Lower leg skin (tissue), 3 donors: ENCODE measurements at regions not wholly inside any gene's neighbourhood (a gene's known extent, or its start where the extent isn't known, plus 50 kb on each side); places are given as distances from the start of the nearest gene placed in this dataset.

Experiments
- POLR2A ChIP-seq, 2 donors: fragments of 450-650 bp; IDR thresholded peaks; one replicate each; pipeline ENCODE4 v1.6.1; 2016 to 2017; ENCODE audit warnings: antibody characterized with exemption in 2 of 2, mild to moderate bottlenecking in 1 of 2, moderate library complexity in 1 of 2
- TF ChIP-seq, protein P1 (sequence below), 3 donors: fragments of 450-650 bp; IDR thresholded peaks; one replicate each; pipeline ENCODE4 v1.5.1; 2016; ENCODE audit warnings: antibody characterized with exemption in 3 of 3, mild to moderate bottlenecking in 3 of 3, moderate library complexity in 2 of 3

DNA sequence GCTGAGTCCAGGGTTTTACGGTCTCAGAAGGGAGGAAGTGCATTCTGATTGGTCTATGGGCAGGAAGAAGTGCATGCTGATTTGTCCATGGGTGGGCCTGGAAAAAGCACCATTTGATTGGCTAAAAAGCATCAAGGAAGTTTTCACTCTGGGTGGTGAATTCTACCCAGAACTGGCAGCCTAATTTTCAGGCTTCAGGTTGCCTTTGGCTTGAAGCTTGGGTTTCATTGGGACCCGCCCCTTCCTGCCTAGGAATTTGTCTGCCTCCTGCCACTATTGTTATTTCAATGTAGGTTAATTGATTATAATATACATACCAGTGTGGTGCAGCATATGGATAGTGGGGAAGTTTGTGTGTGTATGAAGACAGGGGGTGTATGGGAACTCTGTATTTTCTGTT lies 1355.9 kb downstream of the SI start:
- TF ChIP-seq, protein P1, sequence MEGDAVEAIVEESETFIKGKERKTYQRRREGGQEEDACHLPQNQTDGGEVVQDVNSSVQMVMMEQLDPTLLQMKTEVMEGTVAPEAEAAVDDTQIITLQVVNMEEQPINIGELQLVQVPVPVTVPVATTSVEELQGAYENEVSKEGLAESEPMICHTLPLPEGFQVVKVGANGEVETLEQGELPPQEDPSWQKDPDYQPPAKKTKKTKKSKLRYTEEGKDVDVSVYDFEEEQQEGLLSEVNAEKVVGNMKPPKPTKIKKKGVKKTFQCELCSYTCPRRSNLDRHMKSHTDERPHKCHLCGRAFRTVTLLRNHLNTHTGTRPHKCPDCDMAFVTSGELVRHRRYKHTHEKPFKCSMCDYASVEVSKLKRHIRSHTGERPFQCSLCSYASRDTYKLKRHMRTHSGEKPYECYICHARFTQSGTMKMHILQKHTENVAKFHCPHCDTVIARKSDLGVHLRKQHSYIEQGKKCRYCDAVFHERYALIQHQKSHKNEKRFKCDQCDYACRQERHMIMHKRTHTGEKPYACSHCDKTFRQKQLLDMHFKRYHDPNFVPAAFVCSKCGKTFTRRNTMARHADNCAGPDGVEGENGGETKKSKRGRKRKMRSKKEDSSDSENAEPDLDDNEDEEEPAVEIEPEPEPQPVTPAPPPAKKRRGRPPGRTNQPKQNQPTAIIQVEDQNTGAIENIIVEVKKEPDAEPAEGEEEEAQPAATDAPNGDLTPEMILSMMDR (IDR thresholded peaks at IDR 0.05): no peak
- TF ChIP-seq POLR2A (IDR thresholded peaks at IDR 0.05): no peak
